DMS114 treated with DMSO at 0.1 percent for 48 hours (cell line): ENCODE measurements at regions not wholly inside any gene's neighbourhood (a gene's known extent, or its start where the extent isn't known, plus 50 kb on each side); places are given as distances from the start of the nearest gene placed in this dataset.

Source experiments
- DNase-seq: peaks from one replicate; lab custom pipeline; 2025; ENCODE audit not compliant: unreplicated experiment; lab: John Stamatoyannopoulos, UW

DNA sequence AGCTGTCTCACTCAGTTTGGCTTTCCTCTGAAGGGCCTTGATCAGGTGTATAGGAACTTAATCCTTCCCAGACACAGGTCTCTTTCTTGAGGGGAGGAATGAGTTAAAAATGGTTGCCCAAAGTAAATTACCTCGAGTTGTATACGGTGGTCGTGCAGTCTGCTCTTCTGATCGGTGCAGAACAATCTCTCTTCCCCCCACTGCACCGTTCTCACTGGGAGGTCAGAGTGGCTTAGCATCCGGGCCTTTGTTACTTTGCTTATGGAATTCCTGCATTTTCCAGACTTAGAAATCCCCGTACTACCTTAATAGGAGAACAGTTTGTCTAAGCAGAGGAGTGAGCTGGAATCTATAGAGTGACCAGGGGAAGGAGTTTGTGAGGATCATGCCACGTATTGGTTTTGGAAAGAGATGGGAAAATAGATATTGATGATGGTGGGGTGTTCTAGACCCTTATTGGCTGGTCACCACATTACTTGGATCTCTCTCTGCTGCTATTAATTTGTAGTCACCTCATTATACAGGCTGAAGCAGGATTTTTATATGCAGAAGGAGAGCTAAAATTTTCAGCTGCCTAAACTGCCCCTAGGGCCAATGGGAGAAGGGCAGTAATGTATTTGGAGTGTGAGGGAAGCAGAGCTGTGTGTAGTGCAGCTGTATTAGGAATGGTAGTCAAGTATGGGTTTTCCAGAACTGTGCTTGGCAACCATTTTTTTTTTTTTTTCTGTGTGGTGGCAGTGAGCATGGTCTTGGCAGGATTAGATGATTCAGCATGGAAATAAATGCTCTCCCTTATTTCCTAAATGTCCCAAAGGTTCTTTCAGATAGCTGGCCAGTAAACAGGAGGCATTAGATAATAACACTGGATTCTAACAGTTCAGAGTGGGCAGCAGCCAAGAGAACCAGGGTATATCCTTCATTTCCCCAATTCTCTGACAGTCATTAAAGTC lies 81.5 kb downstream of the NDUFS5 start:
- DNase-seq: peak; percentile 65

DNA sequence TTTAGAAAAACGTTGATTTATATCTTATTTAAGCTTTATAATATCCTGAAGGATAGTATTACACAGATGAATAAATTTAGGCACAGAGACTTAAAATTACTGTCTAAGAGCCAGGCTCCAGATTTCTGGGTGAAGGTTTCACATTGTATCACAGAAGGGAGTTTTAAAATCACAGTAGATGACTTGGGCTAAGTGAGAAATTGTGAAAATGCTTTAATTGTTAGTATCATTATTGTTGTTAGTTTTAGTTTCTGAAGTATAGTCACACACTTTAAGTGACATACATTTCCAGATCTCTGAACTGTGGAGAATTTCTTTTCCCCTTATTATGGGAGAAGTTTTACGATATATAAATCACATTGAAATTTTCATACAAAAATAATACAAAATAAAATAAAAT lies 83.5 kb downstream of the NDUFS5 start:
- DNase-seq: no peak

DNA sequence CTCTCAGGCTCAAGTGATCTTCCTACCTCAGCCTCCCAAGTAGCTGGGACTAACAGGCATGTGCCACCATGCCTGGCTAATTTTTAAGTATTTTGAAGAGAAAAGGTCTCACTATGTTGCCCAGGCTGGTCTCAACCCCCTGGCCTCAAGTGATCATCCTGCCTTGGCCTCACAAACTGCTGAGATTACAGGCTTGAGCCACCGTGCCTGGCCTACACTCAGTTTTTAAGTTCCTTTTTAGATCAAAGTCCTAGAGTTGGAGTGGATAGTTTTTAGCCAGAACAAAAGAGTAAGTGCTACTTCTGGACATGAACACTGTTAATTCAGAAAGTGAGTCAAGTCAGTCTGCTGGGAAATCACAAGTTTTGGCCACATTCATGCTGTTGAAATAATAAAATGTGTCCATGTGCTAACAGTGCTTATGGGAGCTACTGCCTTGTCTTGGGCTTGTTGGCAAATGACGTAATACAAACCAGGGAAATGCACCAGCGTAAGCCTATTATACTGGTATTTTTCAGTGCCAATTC lies 84.2 kb downstream of the NDUFS5 start:
- DNase-seq: no peak

DNA sequence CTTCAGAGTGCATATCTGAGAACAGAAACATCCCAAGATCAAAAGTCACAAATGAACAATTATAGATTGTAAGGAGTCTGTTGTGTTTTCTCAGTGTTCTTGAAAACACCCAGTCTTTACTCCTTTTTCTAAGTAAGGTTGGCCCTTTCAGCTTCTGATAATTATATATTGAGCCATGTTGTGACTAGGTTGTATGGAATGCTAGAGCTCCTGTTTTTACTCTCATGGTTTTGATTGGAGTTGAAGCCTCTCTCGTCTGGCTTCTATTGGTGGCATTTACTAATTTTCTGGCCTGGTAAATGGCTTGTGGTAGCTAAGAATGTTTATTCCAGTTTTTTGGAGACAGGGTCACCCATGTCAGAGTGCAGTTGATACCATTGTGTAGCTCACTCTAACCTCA lies 84.7 kb downstream of the NDUFS5 start:
- no peak for DNase-seq

DNA sequence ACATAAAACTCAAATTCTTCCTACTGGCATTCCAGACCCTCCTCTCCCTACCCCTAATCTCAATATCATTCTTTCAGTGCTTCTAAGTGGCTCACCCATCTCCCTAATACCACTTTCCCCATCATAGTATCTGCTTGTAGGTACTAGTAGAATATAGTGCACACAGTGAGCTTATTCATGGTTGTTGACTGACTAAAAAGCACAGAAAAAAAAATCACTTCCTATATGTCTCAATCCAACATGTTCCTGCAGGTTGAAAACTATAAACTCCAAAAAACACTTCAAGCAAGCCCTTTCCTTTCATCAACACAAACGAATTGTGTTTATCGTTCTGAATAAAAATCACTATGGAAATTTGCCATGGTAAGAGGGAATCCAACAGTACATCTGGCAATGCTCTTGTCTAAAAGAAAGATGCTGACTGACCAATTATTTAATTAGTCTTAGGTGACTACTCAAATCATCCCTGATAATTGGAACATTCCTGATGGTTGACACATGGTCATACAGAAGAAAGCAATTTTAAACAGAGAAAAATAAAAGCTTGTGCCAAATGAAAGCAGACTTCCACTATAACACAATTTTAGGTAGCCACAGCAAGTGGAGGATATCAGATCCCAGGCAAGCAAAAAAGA lies 87.1 kb downstream of the NDUFS5 start:
- no peak for DNase-seq

DNA sequence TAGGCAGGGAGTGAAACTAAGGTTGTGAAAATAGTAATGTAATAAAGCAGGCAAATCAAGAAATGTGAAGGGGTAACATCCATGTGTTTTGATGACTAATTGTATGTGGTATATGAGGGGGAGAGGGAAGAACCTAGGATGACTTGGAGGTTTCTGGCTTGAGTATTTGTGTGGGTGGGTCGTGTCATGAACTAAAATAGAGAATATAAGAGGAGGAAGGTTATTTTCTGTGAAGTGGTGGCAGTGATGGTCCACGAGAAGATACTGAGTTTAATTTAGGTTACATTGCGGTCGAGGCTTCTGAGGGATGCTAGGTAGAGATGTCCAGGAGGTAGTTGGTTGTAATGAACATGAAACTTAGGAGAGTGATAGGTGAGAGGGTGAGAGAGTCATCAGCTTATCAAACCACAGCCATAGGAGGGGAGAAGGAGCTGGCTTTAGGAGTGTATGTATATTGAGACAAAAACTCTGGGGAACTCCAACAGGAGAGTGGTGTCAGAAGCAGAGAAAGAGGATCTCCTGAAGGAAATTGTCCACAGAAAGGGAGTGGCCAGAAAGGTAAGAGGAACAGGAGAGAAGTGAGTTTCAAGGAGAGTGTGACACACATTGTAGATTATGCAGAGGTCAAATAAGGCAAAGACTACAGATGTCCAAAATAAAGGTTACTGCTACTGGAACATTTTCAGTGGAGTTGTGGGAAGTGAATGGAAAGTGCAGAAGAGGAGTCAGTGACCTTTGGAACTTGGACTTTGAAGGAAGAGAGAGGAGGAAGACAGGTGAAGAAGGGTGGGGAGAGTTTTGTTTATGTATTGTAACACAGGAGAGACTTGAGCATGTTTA lies 89.0 kb upstream of the MACF1 start:
- no peak for DNase-seq

DNA sequence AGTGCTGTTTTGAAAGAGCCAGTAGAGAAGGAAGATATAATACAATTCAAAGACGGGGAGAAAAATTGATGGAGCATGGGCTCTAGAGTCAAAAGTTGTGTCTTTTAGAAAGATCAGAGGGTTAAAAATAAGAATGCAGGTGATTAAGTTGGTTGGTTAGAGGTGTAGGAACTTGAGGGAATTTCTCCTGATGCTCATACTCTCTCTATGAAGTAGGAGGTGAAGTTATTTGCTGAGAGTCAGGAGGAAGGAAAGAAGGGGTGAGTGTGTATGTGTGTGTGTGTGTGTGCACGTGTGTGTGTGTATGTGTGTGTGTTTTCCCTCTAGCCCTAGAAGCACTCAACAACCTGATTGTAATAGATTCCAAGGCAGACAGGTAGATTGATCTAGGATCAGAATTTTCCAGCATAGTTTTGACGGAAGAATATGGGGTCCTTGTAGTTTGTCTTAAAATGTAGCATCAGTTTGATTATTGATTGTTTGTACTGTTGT lies 88.3 kb upstream of the MACF1 start:
- no peak for DNase-seq

DNA sequence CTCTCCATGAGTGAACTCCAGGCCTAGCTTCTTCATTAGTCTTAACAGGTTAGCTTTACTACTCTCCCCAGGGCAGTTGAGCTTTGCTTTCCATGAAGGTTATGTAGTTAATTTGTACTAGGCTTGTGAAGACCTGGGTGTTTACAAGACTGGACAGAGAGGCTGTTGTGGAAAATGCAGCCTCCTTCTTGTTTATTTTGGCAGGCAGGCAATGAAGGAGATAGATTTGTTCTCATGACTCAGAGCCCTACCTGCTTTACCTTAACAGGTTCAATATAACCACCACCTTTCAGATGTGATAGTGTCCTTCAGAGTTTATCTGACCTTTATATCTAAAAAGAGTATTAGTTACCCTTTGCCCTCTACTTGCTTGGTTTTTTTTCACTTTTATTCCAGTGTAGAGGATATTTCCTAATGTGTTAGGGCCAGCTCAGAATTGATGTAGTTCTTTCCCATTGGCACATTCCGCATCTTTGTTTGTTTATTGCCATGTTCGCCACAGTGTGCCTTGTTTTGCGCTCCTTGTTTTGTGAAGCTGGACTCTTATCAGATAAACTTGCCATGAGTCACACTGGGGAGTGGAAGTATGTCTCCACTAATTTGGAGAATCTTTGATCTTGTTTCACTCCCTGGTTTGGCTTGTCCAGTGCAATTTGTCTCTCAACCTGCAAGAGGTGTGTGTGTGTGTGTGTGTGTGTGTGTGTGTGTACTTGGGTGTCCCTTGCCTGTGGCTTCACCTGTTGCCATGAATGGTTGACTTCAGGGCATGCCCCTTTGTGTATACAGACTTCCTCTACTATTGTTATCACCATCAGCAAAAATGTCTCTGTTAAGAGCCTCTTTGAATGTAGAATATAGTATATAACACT lies 87.4 kb upstream of the MACF1 start:
- DNase-seq: no peak

DNA sequence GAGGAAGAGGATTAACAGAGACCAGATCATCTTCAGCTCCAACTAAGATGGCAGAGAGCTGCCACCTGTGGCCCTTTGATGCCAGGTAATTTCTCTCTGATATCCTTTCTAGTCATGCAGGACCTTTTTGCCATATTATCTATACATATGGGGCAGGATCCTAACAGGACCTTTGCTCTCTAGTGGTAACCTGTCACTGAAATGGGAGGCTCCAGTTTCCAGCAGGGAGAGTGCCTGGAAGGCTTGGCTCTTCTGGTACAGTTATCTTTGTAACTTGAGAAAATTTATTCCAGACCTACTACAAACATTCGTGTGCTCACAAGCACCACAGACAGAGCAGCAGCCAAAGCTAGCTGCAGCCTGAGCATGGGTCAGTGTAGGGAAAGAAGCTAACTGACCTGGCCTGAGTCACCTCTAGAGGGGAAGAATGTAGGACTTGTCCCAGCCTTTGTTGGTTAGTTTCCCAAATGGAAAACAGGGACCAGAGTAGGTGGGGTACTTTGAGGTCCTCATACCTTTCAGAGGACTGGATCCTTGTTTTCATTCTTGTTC lies 86.5 kb upstream of the MACF1 start:
- no peak for DNase-seq

DNA sequence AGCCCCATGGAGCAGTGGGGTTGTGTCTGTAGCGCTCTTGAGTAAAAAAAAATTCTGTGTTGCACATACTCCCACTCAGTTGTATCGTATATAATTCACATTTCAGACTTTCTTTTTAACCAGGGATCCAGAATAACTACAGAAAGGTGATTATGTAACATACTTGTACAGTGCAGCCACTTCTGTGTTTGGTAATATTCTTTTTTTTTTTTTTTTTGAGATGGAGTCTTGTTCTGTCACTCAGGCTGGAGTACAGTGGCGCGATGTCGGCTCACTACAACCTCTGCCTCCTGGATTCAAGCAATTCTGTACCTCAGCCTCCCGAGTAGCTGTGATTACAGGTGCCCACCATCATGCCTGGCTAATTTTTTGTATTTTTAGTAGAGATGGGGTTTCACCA lies 82.4 kb upstream of the MACF1 start:
- DNase-seq: no peak

DNA sequence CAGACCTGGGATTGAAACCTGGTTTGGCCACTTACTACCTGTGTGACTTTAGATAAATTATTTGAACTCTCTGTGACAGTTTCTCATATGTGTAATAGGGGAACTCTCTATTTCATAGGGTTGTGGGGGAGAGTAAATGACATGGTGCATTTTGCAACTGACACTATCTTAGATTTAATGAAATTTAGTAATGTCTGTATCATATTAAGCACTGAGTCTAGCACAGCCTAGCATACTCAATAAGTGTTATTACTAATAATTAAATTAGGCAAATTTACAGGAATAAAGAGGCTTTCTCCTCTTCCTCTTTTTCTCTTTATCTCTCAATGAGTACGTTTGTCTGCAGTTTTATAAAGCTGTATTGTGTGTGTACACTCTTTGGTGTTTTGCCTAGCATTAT lies 80.2 kb upstream of the MACF1 start:
- DNase-seq: no peak

DNA sequence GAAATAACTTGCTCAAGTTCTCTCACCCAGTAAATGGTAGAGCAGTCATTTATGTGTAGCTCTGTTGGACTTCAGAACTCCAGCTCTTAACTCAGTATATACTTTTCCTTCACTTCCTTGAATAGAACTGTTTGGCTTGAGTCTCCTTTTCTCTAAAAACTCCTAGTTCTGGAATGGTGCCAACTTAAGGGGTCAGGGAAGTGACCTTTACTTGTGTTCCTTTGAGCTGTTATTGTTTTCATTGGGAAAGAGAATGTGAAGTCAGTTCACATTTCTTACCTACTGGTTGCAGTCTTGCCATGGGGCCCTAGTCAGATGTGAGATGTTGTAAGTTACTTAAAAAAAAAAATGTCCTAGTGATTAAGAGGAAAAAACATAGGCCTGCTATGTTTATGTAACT lies 77.0 kb upstream of the MACF1 start:
- DNase-seq: no peak

DNA sequence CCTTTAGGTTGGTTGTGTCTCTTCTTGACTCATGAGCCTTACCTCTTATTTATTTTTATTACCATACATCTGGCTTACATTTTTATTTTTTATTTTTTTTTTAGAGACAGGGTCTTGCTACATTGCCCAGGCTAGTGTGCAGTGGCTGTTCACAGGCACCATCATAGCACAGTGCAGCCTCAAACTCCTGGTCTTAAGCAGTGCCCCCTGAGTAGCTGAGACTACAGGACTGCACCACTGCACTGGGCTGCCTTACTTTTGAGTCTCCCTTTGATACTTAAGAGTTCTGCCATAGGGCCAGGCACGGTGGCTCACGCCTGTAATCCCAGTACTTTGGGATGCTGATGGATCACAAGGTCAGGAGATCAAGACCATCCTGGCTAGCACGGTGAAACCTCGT lies 76.4 kb upstream of the MACF1 start:
- no peak for DNase-seq

DNA sequence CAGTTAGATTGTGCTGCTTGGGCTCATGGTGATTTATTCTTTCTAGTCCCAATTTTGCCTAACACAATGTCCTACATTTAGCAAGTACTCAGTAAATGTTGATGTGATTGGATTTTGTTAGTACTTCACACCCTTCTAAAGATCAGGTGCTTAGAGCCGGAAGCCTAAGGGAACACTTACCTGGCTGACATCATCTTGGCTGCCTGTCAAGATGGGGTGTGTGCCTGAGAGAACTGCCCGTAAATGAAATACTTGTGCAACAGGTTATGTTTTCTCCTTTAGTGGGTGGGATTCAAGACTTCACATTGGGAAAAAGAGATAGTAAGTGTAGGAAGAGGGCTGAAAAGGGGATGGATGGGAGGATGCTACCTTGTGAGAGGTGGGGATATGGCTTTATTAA lies 75.5 kb upstream of the MACF1 start:
- DNase-seq: no peak

DNA sequence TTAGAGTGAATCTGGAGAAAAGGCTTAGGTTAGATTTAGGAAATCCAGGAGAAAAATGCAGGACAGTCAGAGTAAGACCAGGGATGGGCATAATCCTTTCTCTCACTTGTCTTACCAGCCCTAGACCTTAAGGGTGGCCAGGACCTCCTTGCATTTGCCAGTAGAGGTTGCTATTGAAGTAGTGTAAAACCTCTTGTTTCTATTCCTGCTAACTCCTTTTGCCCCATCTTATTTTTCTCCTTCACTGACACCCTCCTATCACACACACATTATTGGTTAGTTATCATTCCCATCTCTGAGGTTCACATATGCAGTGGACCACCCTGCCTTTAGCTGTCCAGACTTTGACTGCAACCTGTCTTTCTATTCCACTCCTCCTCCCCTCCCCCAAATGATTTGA lies 75.0 kb upstream of the MACF1 start:
- peak; percentile 76 for DNase-seq

DNA sequence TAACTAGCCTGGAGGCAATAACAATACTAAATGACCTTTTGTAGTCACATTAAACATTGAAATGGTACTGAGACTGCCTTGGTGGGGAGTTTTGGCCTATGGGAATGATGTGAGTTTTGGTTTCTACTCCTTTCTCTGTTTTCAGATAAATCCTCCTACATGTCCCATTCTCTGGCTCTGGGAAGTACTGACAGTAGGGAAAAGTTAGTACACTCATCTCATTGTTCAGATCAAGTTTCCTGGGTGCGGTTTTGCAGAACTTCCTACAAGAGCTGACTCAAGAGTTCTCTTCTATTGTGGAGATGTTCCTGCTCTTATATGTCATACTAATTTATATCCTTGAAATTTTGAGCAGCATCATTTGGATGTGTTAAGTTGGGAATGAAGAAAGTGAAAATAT lies 74.2 kb upstream of the MACF1 start:
- peak; percentile 24 for DNase-seq

DNA sequence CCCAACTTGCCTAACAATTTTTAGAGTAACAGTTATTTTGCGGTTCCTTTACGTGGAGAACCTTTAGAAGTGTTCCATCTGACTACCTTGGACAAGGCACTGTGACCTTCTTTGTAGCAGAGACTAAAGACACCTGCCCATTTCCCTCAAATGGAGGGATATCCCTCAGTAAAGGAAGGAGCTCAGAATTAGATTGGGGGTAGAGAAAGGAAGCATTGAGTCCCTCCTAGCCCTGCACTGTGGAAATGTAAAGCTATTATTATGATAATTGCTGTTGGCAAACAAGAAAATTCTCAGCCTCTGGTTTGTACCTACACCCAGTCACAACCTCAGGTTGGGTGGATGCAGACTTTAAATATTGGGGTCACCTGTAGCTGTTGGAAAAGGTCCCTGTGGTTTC lies 72.6 kb upstream of the MACF1 start:
- no peak for DNase-seq

DNA sequence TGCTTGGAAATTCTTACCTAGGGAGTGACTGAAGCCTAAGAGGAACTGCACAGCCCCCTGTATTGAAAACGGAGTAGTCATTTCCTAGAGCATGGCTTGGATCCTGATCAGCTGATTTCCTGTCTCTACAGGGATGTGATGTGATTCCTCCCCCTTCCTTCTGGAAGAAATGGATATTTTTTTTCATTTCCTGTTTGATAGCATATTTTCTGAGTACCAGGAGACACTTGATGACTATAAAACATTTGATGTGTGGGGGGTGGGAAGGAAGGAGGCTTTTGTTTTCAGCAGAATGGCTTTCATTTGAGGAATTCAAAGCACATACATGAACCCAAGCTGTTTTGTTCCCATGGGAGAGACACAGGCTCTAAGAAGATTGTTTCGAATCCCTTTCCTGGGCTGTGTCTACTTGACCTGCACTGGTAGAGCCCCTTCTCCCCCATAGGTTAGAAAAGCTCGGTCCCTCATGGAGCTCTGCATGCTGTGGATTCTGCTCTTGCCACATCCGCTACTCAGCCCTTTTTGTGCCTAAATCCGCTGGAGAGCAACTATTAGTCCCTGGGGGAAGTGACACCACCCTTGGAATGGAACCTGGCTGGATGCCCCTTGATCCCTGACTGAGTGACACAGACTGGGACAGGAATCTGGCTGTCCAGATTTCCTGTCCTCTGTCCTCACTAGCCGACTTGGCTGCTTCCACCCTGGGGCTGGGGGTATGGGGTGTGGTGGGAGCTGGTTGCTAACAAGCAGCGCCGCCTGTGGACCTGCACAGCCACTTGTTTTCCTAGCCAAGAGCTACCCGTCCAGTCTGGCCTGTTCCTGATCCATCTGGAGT lies 71.8 kb upstream of the MACF1 start:
- DNase-seq: peak; percentile 57

DNA sequence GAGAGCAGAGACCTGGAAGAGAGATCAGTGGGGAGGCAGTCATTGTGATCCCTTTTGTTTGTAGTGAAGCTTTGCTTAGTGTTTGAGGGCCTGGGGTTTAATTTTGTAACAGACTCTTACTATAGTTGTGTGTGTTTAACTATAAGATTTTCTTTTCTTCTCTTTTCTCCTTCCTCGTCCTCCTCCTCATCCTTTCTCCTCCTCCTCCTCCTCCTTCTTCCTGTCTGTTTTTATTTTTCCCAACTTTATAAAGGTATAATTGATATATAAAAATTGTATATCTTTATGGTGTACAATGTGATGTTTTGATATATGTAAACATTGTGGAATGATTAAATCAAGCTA lies 71.2 kb upstream of the MACF1 start:
- no peak for DNase-seq
